HEK293 (cell line): ENCODE measurements at regions not wholly inside any gene's neighbourhood (a gene's known extent, or its start where the extent isn't known, plus 50 kb on each side); places are given as distances from the start of the nearest gene placed in this dataset.

Source experiments
- CTCF ChIA-PET: fragments of 350-600 bp; formaldehyde crosslinking; extraction: SDS; loops from one replicate; lab custom pipeline; 2021; ENCODE audit warnings: antibody characterized with exemption; lab: Yijun Ruan, JAX
- POLR2A ChIA-PET: fragments of 300-600 bp; formaldehyde crosslinking; extraction: SDS; loops from one replicate; lab custom pipeline; 2020; ENCODE audit warnings: antibody characterized with exemption, inconsistent platforms; lab: Yijun Ruan, JAX
- H3K27ac ChIP-seq: fragments of 200-500 bp; sonication (Bioruptor generic); 2 replicates; pipeline ENCODE4 v1.5.1; 2014; ENCODE audit warnings: low read depth, low read length, control low read depth, inconsistent platforms; ENCODE audit errors: extremely low read depth
- H3K36me3 ChIP-seq, 2 experiments: fragments of 200-500 bp in 1 of 2; sonication (Bioruptor generic) in 1 of 2; 1 replicate in 1 of 2; 2 replicates in 1 of 2; pipeline ENCODE4 v1.5.1; 2014 to 2017; ENCODE audit warnings: inconsistent platforms in 2 of 2, low read length in 2 of 2; ENCODE audit not compliant: control insufficient read depth in 2 of 2, insufficient read depth in 1 of 2
- H3K4me1 ChIP-seq: fragments of 200-500 bp; sonication (Bioruptor generic); 2 replicates; pipeline ENCODE4 v1.5.1; 2014; ENCODE audit warnings: mild to moderate bottlenecking, low read length, inconsistent platforms; ENCODE audit not compliant: control insufficient read depth, insufficient read depth
- H3K4me3 ChIP-seq: 2 replicates; pipeline ENCODE4 v1.5.1; 2011; ENCODE audit warnings: low read depth, mild to moderate bottlenecking, control low read depth, low read length, moderate library complexity
- H3K9me3 ChIP-seq: fragments of 200-500 bp; sonication (Bioruptor generic); 2 replicates; pipeline ENCODE4 v1.5.1; 2014; ENCODE audit warnings: low read depth, low read length, inconsistent platforms; ENCODE audit not compliant: control insufficient read depth, insufficient read depth
- SP7 ChIP-seq: fragments of 450-650 bp; formaldehyde crosslinking; IDR thresholded peaks from 2 replicates; pipeline ENCODE4 v1.5.1; 2016; ENCODE audit warnings: missing biosample characterization, missing genetic modification characterization
- TCF7L2 ChIP-seq: IDR thresholded peaks from 2 replicates; pipeline ENCODE4 v1.6.1; 2011; ENCODE audit warnings: low read depth, mild to moderate bottlenecking, inconsistent platforms, low read length, moderate library complexity, borderline replicate concordance
- ZBTB21 ChIP-seq: fragments of 450-650 bp; formaldehyde crosslinking; IDR thresholded peaks from 2 replicates; pipeline ENCODE4 v1.5.1; 2017; ENCODE audit warnings: missing biosample characterization, missing genetic modification characterization
- ZBTB48 ChIP-seq: fragments of 450-650 bp; formaldehyde crosslinking; IDR thresholded peaks from 2 replicates; pipeline ENCODE4 v1.5.1; 2016; ENCODE audit warnings: missing biosample characterization, missing genetic modification characterization
- ZNF10 ChIP-seq: fragments of 450-650 bp; formaldehyde crosslinking; IDR thresholded peaks from 2 replicates; pipeline ENCODE4 v1.5.1; 2017; ENCODE audit warnings: missing biosample characterization, missing genetic modification characterization
- ZNF112 ChIP-seq: fragments of 450-650 bp; formaldehyde crosslinking; IDR thresholded peaks from 2 replicates; pipeline ENCODE4 v1.5.0; 2017; ENCODE audit warnings: missing biosample characterization, missing genetic modification characterization
- ZNF140 ChIP-seq: fragments of 450-650 bp; formaldehyde crosslinking; IDR thresholded peaks from 2 replicates; pipeline ENCODE4 v1.5.1; 2016; ENCODE audit warnings: missing biosample characterization, missing genetic modification characterization
- ZNF223 ChIP-seq: fragments of 450-650 bp; formaldehyde crosslinking; IDR thresholded peaks from 2 replicates; pipeline ENCODE4 v1.5.1; 2016; ENCODE audit warnings: missing biosample characterization, missing genetic modification characterization
- ZNF239 ChIP-seq: fragments of 450-650 bp; formaldehyde crosslinking; IDR thresholded peaks from 2 replicates; pipeline ENCODE4 v1.5.1; 2016; ENCODE audit warnings: missing biosample characterization, missing genetic modification characterization
- ZNF341 ChIP-seq: fragments of 450-650 bp; formaldehyde crosslinking; IDR thresholded peaks from 2 replicates; pipeline ENCODE4; 2016; ENCODE audit warnings: low read depth, missing biosample characterization, missing genetic modification characterization
- ZNF571 ChIP-seq: fragments of 450-650 bp; formaldehyde crosslinking; IDR thresholded peaks from 2 replicates; pipeline ENCODE4 v1.5.0; 2017; ENCODE audit warnings: missing biosample characterization, missing genetic modification characterization
- ZNF654 ChIP-seq: fragments of 450-650 bp; formaldehyde crosslinking; IDR thresholded peaks from 2 replicates; pipeline ENCODE4 v1.5.1; 2016; ENCODE audit warnings: low read depth, missing biosample characterization, missing genetic modification characterization
- ZNF792 ChIP-seq: fragments of 450-650 bp; formaldehyde crosslinking; IDR thresholded peaks from 2 replicates; pipeline ENCODE4 v1.5.1; 2016; ENCODE audit warnings: missing biosample characterization, missing genetic modification characterization
- ZSCAN16 ChIP-seq: fragments of 450-650 bp; formaldehyde crosslinking; IDR thresholded peaks from 2 replicates; pipeline ENCODE4 v1.5.1; 2016; ENCODE audit warnings: missing biosample characterization, missing genetic modification characterization
- ZSCAN30 ChIP-seq: fragments of 450-650 bp; IDR thresholded peaks from 2 replicates; pipeline ENCODE4 v1.5.1; 2018; ENCODE audit warnings: missing biosample characterization, mild to moderate bottlenecking, missing genetic modification characterization, moderate library complexity
- TF ChIP-seq, protein P1 (sequence below): fragments of 450-650 bp; formaldehyde crosslinking; IDR thresholded peaks from 2 replicates; pipeline ENCODE4 v1.5.1; 2017; ENCODE audit warnings: missing biosample characterization, missing genetic modification characterization
- TF ChIP-seq, protein P2 (sequence below): fragments of 450-650 bp; IDR thresholded peaks from 2 replicates; pipeline ENCODE4 v1.5.1; 2018; ENCODE audit warnings: missing biosample characterization, missing genetic modification characterization
- TF ChIP-seq, protein P3 (sequence below): fragments of 450-650 bp; formaldehyde crosslinking; IDR thresholded peaks from 2 replicates; pipeline ENCODE4 v1.5.1; 2016; ENCODE audit warnings: missing biosample characterization, missing genetic modification characterization, borderline replicate concordance
- TF ChIP-seq, protein P4 (sequence below): fragments of 450-650 bp; formaldehyde crosslinking; IDR thresholded peaks from 2 replicates; pipeline ENCODE4 v1.5.1; 2017; ENCODE audit warnings: missing biosample characterization, missing genetic modification characterization

DNA sequence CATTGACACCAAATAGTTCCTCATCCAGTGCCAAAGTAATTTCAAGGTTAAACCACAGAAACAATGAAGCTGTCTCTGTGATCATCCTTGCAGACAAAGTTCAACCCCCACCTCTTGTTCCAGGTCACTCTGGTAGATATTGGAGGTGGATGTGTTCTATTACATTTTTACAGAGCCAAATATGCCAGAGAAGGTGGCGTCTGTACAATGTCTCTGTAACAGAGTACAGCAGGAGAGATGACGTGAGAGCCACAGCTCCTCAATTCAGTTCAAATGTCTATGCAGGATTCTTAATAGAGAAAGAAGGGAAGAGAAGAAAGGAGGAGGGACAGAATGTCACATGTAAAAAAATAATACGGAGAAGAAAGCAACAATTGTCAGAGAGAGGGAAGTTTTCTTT is 268.3 kb upstream of the OR4E1 start:
- Histone ChIP-seq H3K9me3 (no peaks in the 10 kb centered on the region), H3K4me3 (no peak overlapping the region), H3K27ac (no peak overlapping the region), H3K36me3 (no peaks in the 10 kb centered on the region)
- POLR2A ChIA-PET = no interaction called here
- CTCF ChIA-PET = interaction anchor here (0.6 to 2.3 kb wide), 2 partner anchors 36 to 83 kb away, joined by 4 to 9 read pairs; no protein-coding TSS in a partner anchor
- TF ChIP-seq, protein P1, sequence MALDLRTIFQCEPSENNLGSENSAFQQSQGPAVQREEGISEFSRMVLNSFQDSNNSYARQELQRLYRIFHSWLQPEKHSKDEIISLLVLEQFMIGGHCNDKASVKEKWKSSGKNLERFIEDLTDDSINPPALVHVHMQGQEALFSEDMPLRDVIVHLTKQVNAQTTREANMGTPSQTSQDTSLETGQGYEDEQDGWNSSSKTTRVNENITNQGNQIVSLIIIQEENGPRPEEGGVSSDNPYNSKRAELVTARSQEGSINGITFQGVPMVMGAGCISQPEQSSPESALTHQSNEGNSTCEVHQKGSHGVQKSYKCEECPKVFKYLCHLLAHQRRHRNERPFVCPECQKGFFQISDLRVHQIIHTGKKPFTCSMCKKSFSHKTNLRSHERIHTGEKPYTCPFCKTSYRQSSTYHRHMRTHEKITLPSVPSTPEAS (tag by site-specific recombination) = no peak
- TF ChIP-seq SP7 (tag by site-specific recombination) = no peak
- no peak for TF ChIP-seq ZBTB21
- no peak for TF ChIP-seq ZNF341
- TF ChIP-seq ZBTB48 (tag by site-specific recombination) = no peak
- TF ChIP-seq ZSCAN30 = no peak
- no peak for TF ChIP-seq ZNF223 (tag by site-specific recombination)
- TF ChIP-seq ZNF239 (tag by site-specific recombination) = no peak
- no peak for TF ChIP-seq ZNF792 (tag by site-specific recombination)
- TF ChIP-seq ZSCAN16 (tag by site-specific recombination) = no peak
- TF ChIP-seq, protein P2, sequence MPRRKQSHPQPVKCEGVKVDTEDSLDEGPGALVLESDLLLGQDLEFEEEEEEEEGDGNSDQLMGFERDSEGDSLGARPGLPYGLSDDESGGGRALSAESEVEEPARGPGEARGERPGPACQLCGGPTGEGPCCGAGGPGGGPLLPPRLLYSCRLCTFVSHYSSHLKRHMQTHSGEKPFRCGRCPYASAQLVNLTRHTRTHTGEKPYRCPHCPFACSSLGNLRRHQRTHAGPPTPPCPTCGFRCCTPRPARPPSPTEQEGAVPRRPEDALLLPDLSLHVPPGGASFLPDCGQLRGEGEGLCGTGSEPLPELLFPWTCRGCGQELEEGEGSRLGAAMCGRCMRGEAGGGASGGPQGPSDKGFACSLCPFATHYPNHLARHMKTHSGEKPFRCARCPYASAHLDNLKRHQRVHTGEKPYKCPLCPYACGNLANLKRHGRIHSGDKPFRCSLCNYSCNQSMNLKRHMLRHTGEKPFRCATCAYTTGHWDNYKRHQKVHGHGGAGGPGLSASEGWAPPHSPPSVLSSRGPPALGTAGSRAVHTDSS (tag by site-specific recombination) = no peak
- TF ChIP-seq, protein P3, sequence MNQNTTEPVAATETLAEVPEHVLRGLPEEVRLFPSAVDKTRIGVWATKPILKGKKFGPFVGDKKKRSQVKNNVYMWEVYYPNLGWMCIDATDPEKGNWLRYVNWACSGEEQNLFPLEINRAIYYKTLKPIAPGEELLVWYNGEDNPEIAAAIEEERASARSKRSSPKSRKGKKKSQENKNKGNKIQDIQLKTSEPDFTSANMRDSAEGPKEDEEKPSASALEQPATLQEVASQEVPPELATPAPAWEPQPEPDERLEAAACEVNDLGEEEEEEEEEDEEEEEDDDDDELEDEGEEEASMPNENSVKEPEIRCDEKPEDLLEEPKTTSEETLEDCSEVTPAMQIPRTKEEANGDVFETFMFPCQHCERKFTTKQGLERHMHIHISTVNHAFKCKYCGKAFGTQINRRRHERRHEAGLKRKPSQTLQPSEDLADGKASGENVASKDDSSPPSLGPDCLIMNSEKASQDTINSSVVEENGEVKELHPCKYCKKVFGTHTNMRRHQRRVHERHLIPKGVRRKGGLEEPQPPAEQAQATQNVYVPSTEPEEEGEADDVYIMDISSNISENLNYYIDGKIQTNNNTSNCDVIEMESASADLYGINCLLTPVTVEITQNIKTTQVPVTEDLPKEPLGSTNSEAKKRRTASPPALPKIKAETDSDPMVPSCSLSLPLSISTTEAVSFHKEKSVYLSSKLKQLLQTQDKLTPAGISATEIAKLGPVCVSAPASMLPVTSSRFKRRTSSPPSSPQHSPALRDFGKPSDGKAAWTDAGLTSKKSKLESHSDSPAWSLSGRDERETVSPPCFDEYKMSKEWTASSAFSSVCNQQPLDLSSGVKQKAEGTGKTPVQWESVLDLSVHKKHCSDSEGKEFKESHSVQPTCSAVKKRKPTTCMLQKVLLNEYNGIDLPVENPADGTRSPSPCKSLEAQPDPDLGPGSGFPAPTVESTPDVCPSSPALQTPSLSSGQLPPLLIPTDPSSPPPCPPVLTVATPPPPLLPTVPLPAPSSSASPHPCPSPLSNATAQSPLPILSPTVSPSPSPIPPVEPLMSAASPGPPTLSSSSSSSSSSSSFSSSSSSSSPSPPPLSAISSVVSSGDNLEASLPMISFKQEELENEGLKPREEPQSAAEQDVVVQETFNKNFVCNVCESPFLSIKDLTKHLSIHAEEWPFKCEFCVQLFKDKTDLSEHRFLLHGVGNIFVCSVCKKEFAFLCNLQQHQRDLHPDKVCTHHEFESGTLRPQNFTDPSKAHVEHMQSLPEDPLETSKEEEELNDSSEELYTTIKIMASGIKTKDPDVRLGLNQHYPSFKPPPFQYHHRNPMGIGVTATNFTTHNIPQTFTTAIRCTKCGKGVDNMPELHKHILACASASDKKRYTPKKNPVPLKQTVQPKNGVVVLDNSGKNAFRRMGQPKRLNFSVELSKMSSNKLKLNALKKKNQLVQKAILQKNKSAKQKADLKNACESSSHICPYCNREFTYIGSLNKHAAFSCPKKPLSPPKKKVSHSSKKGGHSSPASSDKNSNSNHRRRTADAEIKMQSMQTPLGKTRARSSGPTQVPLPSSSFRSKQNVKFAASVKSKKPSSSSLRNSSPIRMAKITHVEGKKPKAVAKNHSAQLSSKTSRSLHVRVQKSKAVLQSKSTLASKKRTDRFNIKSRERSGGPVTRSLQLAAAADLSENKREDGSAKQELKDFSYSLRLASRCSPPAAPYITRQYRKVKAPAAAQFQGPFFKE (tag by site-specific recombination) = no peak
- TF ChIP-seq ZNF654 (tag by site-specific recombination) = no peak
- TF ChIP-seq ZNF571 (tag by site-specific recombination) = no peak
- TF ChIP-seq, protein P4, sequence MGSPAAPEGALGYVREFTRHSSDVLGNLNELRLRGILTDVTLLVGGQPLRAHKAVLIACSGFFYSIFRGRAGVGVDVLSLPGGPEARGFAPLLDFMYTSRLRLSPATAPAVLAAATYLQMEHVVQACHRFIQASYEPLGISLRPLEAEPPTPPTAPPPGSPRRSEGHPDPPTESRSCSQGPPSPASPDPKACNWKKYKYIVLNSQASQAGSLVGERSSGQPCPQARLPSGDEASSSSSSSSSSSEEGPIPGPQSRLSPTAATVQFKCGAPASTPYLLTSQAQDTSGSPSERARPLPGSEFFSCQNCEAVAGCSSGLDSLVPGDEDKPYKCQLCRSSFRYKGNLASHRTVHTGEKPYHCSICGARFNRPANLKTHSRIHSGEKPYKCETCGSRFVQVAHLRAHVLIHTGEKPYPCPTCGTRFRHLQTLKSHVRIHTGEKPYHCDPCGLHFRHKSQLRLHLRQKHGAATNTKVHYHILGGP (tag by site-specific recombination) = no peak
- TF ChIP-seq ZNF112 (tag by site-specific recombination) = no peak
- TF ChIP-seq TCF7L2 = no peak
- TF ChIP-seq ZNF10 = no peak
- TF ChIP-seq ZNF140 (tag by site-specific recombination) = no peak
- TF ChIP-seq, all 188 proteins: peak for 0
- no peaks in the 10 kb centered on the region for H3K4me1 ChIP-seq
